Mucosa of descending colon (tissue), 3 donors: ENCODE measurements at regions not wholly inside any gene's neighbourhood (a gene's known extent, or its start where the extent isn't known, plus 50 kb on each side); places are given as distances from the start of the nearest gene placed in this dataset.

Experiments used
- ATAC-seq: fragments of 200-7000 bp; cut with Tn5 transposase; one replicate; pipeline ENCODE4 v1.9.1; 2020; ENCODE audit warnings: mild to moderate bottlenecking, moderate library complexity
- DNase-seq, 3 donors: peaks; one replicate each; pipeline ENCODE4 v3.0.0-alpha.2; 2020
- H3K36me3 ChIP-seq: fragments of 200-600 bp; one replicate; pipeline ENCODE4 v1.8.0; 2021; ENCODE audit warnings: low read depth, mild to moderate bottlenecking
- H3K4me1 ChIP-seq: fragments of 200-600 bp; one replicate; pipeline ENCODE4 v1.8.0; 2021; ENCODE audit warnings: low read depth, mild to moderate bottlenecking
- H3K4me3 ChIP-seq: fragments of 200-600 bp; one replicate; pipeline ENCODE4 v1.8.0; 2021; ENCODE audit warnings: mild to moderate bottlenecking
- H3K9me3 ChIP-seq: fragments of 200-600 bp; one replicate; pipeline ENCODE4 v1.8.0; 2021; ENCODE audit warnings: mild to moderate bottlenecking
- intact Hi-C, 2 donors: fragments of 100-400 bp; cut with DNase I in 1 of 2; cut with micrococcal nuclease in 1 of 2; formaldehyde crosslinking; loops; one replicate each; pipeline versions ENCODE4 v1.11.0 to v1.11.1; 2022; cut with DNase I, micrococcal nuclease
- TF ChIP-seq, protein P1 (sequence below): fragments of 200-600 bp; IDR thresholded peaks from one replicate; pipeline ENCODE4 v1.8.0; 2022; ENCODE audit warnings: antibody characterized with exemption, mild to moderate bottlenecking
- donor health status: DM: no; HTN: no; CAD: no; lungs with moderate emphysema.
- donor health status: DM: no; HTN: no; CAD: no.
- donor health status: DM: no; HTN: yes; CAD: no.

DNA sequence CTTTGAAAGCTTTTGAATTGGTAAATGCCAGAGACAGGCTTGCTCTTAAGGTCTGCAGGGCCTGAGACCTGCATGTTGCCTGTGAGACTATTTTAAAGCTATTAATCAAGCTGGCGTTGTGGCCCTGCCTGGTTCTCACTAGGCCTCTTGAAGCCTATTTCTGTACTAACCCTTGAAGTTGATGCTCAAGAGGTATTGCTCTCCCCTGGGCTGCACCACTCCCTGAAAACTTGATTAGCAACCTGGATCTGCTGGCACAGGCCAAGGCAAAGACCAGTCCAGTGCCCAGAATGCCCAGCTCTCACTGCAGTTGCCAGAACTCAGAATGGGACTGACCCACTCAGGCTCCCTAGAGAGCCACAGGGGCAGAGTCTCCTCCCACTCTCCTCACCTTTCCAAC lies 220.0 kb upstream of the MEOX2 start:
- peaks cover 3% of the 10 kb centered on the region for H3K4me1 ChIP-seq
- H3K9me3 ChIP-seq = no peaks in the 10 kb centered on the region
- TF ChIP-seq, protein P1, sequence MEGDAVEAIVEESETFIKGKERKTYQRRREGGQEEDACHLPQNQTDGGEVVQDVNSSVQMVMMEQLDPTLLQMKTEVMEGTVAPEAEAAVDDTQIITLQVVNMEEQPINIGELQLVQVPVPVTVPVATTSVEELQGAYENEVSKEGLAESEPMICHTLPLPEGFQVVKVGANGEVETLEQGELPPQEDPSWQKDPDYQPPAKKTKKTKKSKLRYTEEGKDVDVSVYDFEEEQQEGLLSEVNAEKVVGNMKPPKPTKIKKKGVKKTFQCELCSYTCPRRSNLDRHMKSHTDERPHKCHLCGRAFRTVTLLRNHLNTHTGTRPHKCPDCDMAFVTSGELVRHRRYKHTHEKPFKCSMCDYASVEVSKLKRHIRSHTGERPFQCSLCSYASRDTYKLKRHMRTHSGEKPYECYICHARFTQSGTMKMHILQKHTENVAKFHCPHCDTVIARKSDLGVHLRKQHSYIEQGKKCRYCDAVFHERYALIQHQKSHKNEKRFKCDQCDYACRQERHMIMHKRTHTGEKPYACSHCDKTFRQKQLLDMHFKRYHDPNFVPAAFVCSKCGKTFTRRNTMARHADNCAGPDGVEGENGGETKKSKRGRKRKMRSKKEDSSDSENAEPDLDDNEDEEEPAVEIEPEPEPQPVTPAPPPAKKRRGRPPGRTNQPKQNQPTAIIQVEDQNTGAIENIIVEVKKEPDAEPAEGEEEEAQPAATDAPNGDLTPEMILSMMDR = no peak
- DNase-seq (no peak), ATAC-seq (peak; percentile 17)
- intact Hi-C loops = no loop called here
- H3K36me3 ChIP-seq = no peaks in the 10 kb centered on the region
- H3K4me3 ChIP-seq = no peak overlapping the region

DNA sequence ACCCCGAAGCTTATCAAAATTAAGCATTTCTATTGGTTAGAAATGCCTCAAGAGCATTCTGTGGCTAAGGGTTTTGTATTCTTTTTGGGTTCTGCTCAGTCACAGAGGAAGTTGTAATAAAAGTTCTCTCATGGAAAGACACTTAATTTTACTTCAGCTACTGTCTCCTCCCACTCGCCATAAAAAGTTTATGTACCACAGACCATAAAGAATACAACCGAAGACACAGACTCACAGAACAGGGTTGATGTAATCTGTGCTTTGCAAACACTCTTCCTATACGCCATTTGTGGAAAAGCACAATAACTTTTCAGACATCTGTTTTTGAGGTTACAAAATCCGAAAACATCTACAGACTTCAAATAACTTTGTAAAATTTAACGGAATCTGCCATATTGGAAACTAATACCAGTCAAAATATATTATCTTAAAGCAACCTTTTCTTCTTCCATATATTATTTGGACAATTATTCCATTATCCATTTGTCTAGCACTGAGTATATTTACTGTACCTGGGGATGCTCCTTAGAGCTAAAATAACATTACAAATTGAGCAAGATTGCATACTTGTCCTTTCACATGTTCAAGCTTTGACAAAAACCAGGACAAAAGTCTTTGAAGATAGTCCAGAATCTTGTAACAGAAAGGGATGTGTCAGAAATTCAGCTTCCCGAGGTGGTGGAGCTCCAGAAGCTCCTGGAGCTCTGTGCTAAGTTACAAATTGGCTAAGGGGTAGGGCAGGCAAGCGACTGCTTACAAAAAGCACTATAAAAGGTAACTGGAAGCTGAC lies 219.0 kb upstream of the MEOX2 start:
- DNase-seq (peak in 1 of 3 donors; percentile 39), ATAC-seq (peak; percentile 94)
- Histone ChIP-seq H3K4me3 (no peak overlapping the region), H3K36me3 (no peaks in the 10 kb centered on the region), H3K4me1 (peaks cover 3% of the 10 kb centered on the region), H3K9me3 (no peaks in the 10 kb centered on the region)
- TF ChIP-seq, protein P1 = no peak
- intact Hi-C loops = no loop called here

DNA sequence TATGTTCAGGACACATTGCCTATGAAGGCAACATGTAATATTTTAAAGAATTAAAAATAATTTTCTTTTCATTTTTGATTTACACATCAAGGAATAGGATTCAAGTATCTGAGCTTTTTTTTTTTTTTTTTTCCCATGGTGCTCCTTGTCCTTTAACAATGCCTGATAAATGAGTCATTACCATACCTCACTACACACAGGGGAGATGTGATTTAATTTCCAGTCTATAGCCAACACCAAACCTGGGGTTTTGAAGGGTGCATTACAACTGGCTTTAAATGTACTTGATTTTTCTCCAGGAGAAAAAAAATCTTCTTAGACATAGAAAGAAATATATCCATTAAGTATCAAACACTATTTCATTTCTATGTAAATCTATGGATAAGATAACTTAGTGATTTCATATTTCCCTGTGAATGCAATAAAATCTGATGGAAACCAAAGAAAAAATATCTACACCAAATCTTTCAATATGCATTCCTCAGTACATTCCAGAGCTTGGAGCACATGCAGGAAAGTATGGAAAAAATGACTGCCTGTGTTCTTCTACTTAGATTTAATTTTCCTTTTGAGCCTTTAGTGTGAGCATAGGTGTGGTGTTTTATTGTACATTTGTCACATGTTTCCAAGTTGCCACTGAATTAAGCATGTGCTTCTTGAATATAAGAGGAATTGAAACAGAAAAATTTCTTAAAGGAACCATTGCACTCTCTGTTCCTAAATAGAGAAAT lies 204.8 kb upstream of the MEOX2 start:
- Histone ChIP-seq H3K4me3 (no peak overlapping the region), H3K36me3 (no peaks in the 10 kb centered on the region), H3K4me1 (no peaks in the 10 kb centered on the region), H3K9me3 (no peaks in the 10 kb centered on the region)
- TF ChIP-seq, protein P1 = no peak
- ATAC-seq (no peak), DNase-seq (no peak)
- intact Hi-C loops = no loop called here

DNA sequence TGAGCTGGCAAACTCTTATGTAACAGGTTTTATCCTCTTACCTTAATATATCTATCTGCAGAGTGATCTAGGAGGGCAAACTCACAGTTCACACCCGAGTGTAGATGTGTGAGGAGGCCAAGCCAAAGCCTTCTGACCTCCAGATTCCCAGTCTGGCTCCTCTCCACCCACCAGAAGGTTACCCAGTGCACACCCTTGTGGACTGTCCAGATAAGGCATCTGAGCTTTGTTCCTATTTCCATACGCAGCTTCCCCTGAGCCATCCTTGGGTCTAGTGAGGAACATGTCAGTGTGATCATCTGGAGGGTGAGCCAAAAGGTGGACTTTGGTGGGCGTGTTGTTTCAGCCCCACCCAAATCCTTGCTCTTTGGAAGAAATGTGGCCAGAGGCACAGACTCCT lies 203.0 kb upstream of the MEOX2 start:
- no peaks in the 10 kb centered on the region for H3K36me3 ChIP-seq
- H3K4me3 ChIP-seq = no peak overlapping the region
- intact Hi-C loops = no loop called here
- DNase-seq = peak in 1 of 3 donors; percentile 28
- no peaks in the 10 kb centered on the region for H3K4me1 ChIP-seq
- ATAC-seq = peak; percentile 70
- H3K9me3 ChIP-seq = no peaks in the 10 kb centered on the region
- TF ChIP-seq, protein P1 = no peak

DNA sequence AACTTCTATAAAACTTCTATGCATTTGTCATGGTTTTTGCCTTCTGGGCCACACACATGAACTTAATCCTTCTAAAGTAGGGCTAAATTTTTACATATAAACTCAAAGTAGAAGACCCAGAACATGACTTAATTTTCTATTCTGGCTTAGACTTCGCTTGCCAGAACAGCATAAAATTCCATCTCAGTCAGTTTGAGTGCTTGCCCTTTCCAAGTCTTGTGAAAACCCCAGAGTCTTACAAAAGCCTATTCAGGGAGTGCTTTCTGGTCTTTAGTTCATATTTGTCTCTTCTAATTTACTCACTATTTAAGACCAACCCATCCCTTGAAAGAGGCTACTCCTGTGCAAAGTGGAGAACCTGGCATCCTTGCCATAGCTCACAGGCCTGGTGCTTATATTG lies 201.6 kb upstream of the MEOX2 start:
- Histone ChIP-seq H3K9me3 (no peaks in the 10 kb centered on the region), H3K36me3 (no peaks in the 10 kb centered on the region), H3K4me1 (no peaks in the 10 kb centered on the region), H3K4me3 (no peak overlapping the region)
- TF ChIP-seq, protein P1 = no peak
- no peak for ATAC-seq
- DNase-seq = no peak
- intact Hi-C loops = no loop called here
